Suprapubic skin (tissue), 3 donors: ENCODE measurements at regions not wholly inside any gene's neighbourhood (a gene's known extent, or its start where the extent isn't known, plus 50 kb on each side); places are given as distances from the start of the nearest gene placed in this dataset.

Experiments
- CTCF ChIP-seq, 2 donors: fragments of 200-600 bp in 1 of 2; fragments of 450-650 bp in 1 of 2; sonication (generic) in 1 of 2; IDR thresholded peaks; one replicate each; pipeline ENCODE4 v1.5.1; 2016 to 2019; ENCODE audit warnings: antibody characterized with exemption in 2 of 2, mild to moderate bottlenecking in 1 of 2, moderate library complexity in 1 of 2
- POLR2AphosphoS5 ChIP-seq, 3 donors: sonication (generic); formaldehyde crosslinking; IDR thresholded peaks; one replicate each; pipeline ENCODE4 v1.6.1; 2017; ENCODE audit warnings: antibody characterized with exemption in 3 of 3

- TF ChIP-seq POLR2AphosphoS5 (IDR thresholded peaks at IDR 0.05) (no peak), CTCF (IDR thresholded peaks at IDR 0.05) (no peak)
Measured at GRCh38 chr20:60304026-60304590, 345.9 kb downstream of the CDH26 start.
